ENCODE measurements at regions not wholly inside any gene's neighbourhood (a gene's known extent, or its start where the extent isn't known, plus 50 kb on each side); places are given as distances from the start of the nearest gene placed in this dataset.

DNA sequence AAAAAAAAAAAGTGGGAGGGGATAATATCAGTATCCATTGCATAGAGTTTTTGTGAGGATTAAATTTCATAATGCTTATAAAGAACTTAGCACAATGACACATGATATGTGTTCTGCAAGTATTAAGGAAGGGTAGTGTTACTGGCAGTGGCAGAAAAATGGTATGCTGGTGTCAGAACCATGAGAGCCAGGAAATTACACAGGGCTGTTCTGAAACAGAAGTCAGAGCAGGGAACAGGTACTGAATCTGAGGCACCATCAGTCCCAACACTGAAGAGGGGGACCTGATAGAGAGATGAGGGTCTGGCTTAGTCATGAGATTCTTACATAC, 601.1 kb upstream of the GRIA3 start:
- Histone ChIP-seq H3K4me1 (no peaks in the 10 kb centered on the region), H3K9me3 (no peaks in the 10 kb centered on the region), H3K27me3 (no peaks in the 10 kb centered on the region), H3K4me3 (replicated peaks in 1 of 3) (no peak overlapping the region), H3K27ac (no peak overlapping the region), H3K36me3 (no peaks in the 10 kb centered on the region)
- no peak for DNase-seq
- intact Hi-C loops (cut with DNase I) = no loop called here
- no peak for TF ChIP-seq POLR2A (IDR thresholded peaks at IDR 0.05)
- TF ChIP-seq, protein P1, sequence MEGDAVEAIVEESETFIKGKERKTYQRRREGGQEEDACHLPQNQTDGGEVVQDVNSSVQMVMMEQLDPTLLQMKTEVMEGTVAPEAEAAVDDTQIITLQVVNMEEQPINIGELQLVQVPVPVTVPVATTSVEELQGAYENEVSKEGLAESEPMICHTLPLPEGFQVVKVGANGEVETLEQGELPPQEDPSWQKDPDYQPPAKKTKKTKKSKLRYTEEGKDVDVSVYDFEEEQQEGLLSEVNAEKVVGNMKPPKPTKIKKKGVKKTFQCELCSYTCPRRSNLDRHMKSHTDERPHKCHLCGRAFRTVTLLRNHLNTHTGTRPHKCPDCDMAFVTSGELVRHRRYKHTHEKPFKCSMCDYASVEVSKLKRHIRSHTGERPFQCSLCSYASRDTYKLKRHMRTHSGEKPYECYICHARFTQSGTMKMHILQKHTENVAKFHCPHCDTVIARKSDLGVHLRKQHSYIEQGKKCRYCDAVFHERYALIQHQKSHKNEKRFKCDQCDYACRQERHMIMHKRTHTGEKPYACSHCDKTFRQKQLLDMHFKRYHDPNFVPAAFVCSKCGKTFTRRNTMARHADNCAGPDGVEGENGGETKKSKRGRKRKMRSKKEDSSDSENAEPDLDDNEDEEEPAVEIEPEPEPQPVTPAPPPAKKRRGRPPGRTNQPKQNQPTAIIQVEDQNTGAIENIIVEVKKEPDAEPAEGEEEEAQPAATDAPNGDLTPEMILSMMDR (IDR thresholded peaks at IDR 0.05) = no peak

DNA sequence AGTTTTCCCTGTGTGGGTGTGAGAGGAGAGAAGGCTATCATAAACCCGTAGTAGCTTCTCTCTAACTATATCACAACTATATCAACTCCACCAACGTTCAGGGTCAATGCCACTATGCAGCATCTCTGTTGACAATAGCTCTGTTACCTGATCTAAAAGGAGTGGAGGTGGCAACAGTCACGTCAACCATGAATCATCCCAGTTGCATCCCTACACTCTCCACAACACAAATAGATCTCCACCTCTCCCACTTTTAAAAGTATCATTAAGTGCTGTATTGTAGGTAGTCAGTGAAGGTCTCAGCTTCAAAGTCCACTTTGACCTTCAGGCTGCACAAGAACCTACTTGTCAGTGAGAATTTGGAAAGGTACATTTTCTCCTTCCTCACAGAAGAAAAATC, 600.5 kb upstream of the GRIA3 start:
- Histone ChIP-seq H3K9me3 (no peaks in the 10 kb centered on the region), H3K36me3 (no peaks in the 10 kb centered on the region), H3K4me1 (no peaks in the 10 kb centered on the region), H3K27ac (no peak overlapping the region), H3K27me3 (no peaks in the 10 kb centered on the region), H3K4me3 (replicated peaks in 1 of 3) (no peak overlapping the region)
- 62 to 70% methylated on average over 3 of the region's 3 CpGs for WGBS, 2 donors
- TF ChIP-seq POLR2A (IDR thresholded peaks at IDR 0.05) = no peak
- TF ChIP-seq, protein P1 (IDR thresholded peaks at IDR 0.05) = no peak
- DNase-seq = no peak
- intact Hi-C loops (cut with DNase I) = no loop called here

DNA sequence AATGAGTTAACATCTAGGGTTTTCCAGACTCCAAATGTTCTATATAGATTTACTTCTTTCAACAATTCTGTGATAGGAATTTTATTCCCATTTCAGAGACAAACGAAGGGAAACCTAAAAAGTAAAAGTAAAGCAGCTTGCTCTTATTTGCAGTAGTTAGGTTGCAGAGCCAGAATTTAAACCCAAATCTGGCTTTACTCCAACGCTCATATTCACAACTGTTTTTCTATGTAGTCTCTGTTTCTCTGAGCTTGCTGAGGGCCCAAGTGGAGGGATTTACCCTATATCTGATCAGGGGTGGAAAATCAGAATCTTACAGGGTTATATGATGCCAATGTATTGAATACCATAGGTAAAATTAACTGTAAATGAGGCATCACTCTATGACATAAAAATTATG, 599.1 kb upstream of the GRIA3 start:
- TF ChIP-seq, protein P1 (IDR thresholded peaks at IDR 0.05) = no peak
- no peak for TF ChIP-seq POLR2A (IDR thresholded peaks at IDR 0.05)
- Histone ChIP-seq H3K36me3 (no peaks in the 10 kb centered on the region), H3K4me3 (replicated peaks in 1 of 3) (no peak overlapping the region), H3K27ac (no peak overlapping the region), H3K27me3 (no peaks in the 10 kb centered on the region), H3K9me3 (no peaks in the 10 kb centered on the region), H3K4me1 (no peaks in the 10 kb centered on the region)
- no peak for DNase-seq
- 53 to 58% methylated on average over 2 of the region's 2 CpGs for WGBS, 2 donors
- intact Hi-C loops (cut with DNase I) = no loop called here

DNA sequence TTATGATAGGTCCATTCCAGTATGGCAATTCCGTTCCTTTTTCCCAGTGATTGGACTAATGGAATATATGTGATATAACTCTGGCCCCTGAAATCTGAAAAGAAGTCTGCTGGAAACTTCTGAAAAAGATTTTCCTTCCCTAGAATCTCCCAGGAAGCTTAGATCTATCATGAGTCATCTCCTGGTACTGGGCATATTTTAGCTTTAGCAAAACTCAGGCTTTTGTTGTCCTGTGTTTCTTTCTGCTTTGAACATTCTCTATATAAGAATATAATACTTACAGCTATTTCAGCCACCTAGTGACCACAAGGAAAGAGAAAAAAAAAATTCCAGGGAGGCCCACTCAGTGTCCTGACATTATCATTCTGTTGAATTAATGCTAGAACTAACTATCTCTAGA, 597.2 kb upstream of the GRIA3 start:
- H3K27me3 ChIP-seq = no peaks in the 10 kb centered on the region
- H3K27ac ChIP-seq = no peak overlapping the region
- 94 to 96% methylated on average over 1 of the region's 1 CpG for WGBS, 2 donors
- TF ChIP-seq, protein P1 (IDR thresholded peaks at IDR 0.05) = no peak
- TF ChIP-seq POLR2A (IDR thresholded peaks at IDR 0.05) = no peak
- no peak overlapping the region for H3K4me3 ChIP-seq (replicated peaks in 1 of 3)
- no peak for DNase-seq
- H3K9me3 ChIP-seq = no peaks in the 10 kb centered on the region
- intact Hi-C loops (cut with DNase I) = no loop called here
- no peaks in the 10 kb centered on the region for H3K4me1 ChIP-seq
- no peaks in the 10 kb centered on the region for H3K36me3 ChIP-seq

DNA sequence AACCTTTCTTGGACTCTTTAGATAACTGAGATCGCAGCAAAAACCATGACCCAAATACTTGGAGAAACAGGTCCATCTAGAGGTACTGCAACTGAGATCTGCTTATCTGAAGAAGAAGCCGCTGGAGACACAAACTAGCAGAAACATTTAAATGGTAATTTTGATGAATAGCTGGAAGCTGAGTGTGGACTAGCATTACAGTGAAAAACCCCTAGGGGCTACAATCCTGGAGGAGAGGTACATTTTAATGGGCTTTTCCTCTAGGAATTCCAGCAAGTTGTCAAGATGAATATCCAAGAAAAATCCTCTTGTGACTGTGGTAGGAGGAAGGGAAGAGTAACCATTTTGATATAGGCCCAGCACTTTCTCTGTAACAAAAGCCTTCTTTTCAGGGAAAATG, 592.5 kb upstream of the GRIA3 start:
- H3K9me3 ChIP-seq = no peaks in the 10 kb centered on the region
- no peak for DNase-seq
- no peaks in the 10 kb centered on the region for H3K36me3 ChIP-seq
- H3K27me3 ChIP-seq = no peaks in the 10 kb centered on the region
- TF ChIP-seq POLR2A (IDR thresholded peaks at IDR 0.05) = no peak
- TF ChIP-seq, protein P1 (IDR thresholded peaks at IDR 0.05) = no peak
- no peak overlapping the region for H3K4me3 ChIP-seq (replicated peaks in 1 of 3)
- H3K27ac ChIP-seq = no peak overlapping the region
- intact Hi-C loops (cut with DNase I) = no loop called here
- no peaks in the 10 kb centered on the region for H3K4me1 ChIP-seq
- 49 to 58% methylated on average over 2 of the region's 2 CpGs for WGBS, 2 donors

All from thyroid gland (tissue), 4 donors.